Astrocyte (in vitro differentiated cells and primary cell): ENCODE measurements at regions not wholly inside any gene's neighbourhood (a gene's known extent, or its start where the extent isn't known, plus 50 kb on each side); places are given as distances from the start of the nearest gene placed in this dataset.

Source experiments
- DNase-seq: peaks from one replicate; pipeline ENCODE4 v3.0.0-alpha.2; 2010; ENCODE audit warnings: low read depth
- FAIRE-seq: peaks from 2 replicates; lab custom pipeline; 2011; peaks lifted over from hg19 to GRCh38; lab: Jason Lieb, UNC
- H2AFZ ChIP-seq: 2 replicates; pipeline ENCODE4 v1.6.0; 2012; ENCODE audit warnings: low read depth, low read length, inconsistent platforms
- H3K27ac ChIP-seq: 2 replicates; pipeline ENCODE4 v1.5.1; 2011; ENCODE audit warnings: low read depth, low read length, inconsistent platforms
- H3K27me3 ChIP-seq: 2 replicates; pipeline ENCODE4 v1.6.0; 2011; ENCODE audit warnings: low read length, inconsistent platforms; ENCODE audit not compliant: insufficient read depth
- H3K36me3 ChIP-seq: 2 replicates; pipeline ENCODE4 v1.5.1; 2011; ENCODE audit warnings: low read length, inconsistent platforms; ENCODE audit not compliant: insufficient read depth
- H3K4me1 ChIP-seq: 2 replicates; pipeline ENCODE4 v1.5.1; 2011; ENCODE audit warnings: low read length, inconsistent platforms; ENCODE audit not compliant: insufficient read depth
- H3K4me2 ChIP-seq: 2 replicates; pipeline ENCODE4 v1.6.0; 2012; ENCODE audit warnings: low read length, inconsistent platforms
- H3K4me3 ChIP-seq: 2 replicates; pipeline ENCODE4 v1.5.1; 2011; ENCODE audit warnings: low read depth, mild to moderate bottlenecking, low read length, inconsistent platforms; ENCODE audit not compliant: insufficient read depth
- H3K79me2 ChIP-seq: 2 replicates; pipeline ENCODE4 v1.6.0; 2012; ENCODE audit warnings: mild to moderate bottlenecking, low read length, inconsistent platforms; ENCODE audit not compliant: insufficient read depth
- H3K9ac ChIP-seq: 2 replicates; pipeline ENCODE4 v1.6.0; 2012; ENCODE audit warnings: mild to moderate bottlenecking, low read length, inconsistent platforms
- H3K9me3 ChIP-seq: 2 replicates; pipeline ENCODE4 v1.5.1; 2012; ENCODE audit warnings: low read depth, mild to moderate bottlenecking, low read length, inconsistent platforms; ENCODE audit not compliant: insufficient read depth
- H4K20me1 ChIP-seq: 2 replicates; pipeline ENCODE4 v1.6.0; 2012; ENCODE audit warnings: low read length, inconsistent platforms; ENCODE audit not compliant: insufficient read depth
- H3K27ac Mint-ChIP-seq: one replicate; pipeline ENCODE4 v1.8.0; 2021; ENCODE audit warnings: mild to moderate bottlenecking, mixed read lengths; ENCODE audit not compliant: unreplicated experiment
- H3K27me3 Mint-ChIP-seq: one replicate; pipeline ENCODE4 v1.8.0; 2021; ENCODE audit warnings: low read depth, mixed read lengths; ENCODE audit not compliant: unreplicated experiment
- H3K36me3 Mint-ChIP-seq: one replicate; pipeline ENCODE4 v1.8.0; 2021; ENCODE audit warnings: low read depth, mixed read lengths; ENCODE audit not compliant: unreplicated experiment
- H3K4me1 Mint-ChIP-seq: one replicate; pipeline ENCODE4 v1.8.0; 2021; ENCODE audit warnings: low read depth, mixed read lengths; ENCODE audit not compliant: unreplicated experiment
- H3K4me3 Mint-ChIP-seq: one replicate; pipeline ENCODE4 v1.8.0; 2021; ENCODE audit warnings: mild to moderate bottlenecking, moderate library complexity, mixed read lengths; ENCODE audit not compliant: unreplicated experiment
- H3K9me3 Mint-ChIP-seq: one replicate; pipeline ENCODE4 v1.8.0; 2021; ENCODE audit warnings: mild to moderate bottlenecking, mixed read lengths; ENCODE audit not compliant: unreplicated experiment
- CTCF ChIP-seq: IDR thresholded peaks from 2 replicates; pipeline ENCODE4 v1.5.1; 2011; ENCODE audit warnings: low read depth, mild to moderate bottlenecking, inconsistent platforms, low read length, moderate library complexity; ENCODE audit not compliant: insufficient read depth
- EZH2 ChIP-seq: IDR thresholded peaks from 2 replicates; pipeline ENCODE4 v1.6.1; 2012; ENCODE audit warnings: mild to moderate bottlenecking, low read length, inconsistent platforms; ENCODE audit not compliant: insufficient read depth

DNA sequence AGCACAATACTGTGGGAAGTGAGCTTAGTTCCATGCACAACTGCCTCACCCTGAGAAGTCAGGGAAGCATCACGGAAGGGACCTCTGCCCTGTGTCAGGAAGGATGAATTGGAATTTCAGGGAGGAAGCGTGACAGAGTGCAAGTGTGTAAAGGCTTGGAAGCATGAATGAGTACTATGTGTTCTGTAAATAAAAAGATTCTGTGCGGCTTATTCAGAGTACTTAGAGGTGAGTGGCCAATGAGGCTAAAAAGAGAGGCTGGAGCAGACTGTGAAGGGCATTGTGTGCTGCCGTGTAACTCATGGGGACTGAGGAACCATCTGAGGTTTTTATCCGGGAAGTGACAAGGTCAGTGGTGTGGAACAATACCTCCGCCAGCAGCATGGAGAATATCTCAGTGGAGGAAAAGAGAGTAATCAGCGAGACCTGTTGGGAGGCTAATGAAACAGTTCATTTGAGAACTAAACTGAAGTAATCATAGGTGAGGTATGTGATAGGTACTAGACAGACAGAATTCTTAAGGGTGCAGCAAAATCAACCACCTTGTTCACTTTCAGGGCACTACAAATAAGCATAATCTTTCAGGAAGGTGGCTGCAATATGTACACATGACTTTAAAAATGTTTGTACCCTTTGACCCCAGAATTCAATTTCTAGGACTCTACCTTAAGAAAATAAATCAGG, 64.9 kb upstream of the SPRED1 start:
- Histone ChIP-seq H3K9me3 (no peaks in the 10 kb centered on the region), H2AFZ (peak overlapping the region; percentile 15), H3K4me1 (peaks cover 6% of the 10 kb centered on the region), H4K20me1 (no peaks in the 10 kb centered on the region), H3K9ac (no peak overlapping the region), H3K4me2 (no peak overlapping the region), H3K27me3 (no peaks in the 10 kb centered on the region), H3K4me3 (no peak overlapping the region), H3K36me3 (no peaks in the 10 kb centered on the region), H3K27ac (no peak overlapping the region), H3K79me2 (no peaks in the 10 kb centered on the region)
- H3K4me1 Mint-ChIP-seq = peaks cover 20% of the 10 kb centered on the region
- no peaks in the 10 kb centered on the region for H3K27me3 Mint-ChIP-seq
- H3K4me3 Mint-ChIP-seq = no peak overlapping the region
- no peak for FAIRE-seq
- H3K36me3 Mint-ChIP-seq = no peaks in the 10 kb centered on the region
- no peak for DNase-seq
- no peaks in the 10 kb centered on the region for H3K9me3 Mint-ChIP-seq
- no peak overlapping the region for H3K27ac Mint-ChIP-seq
- TF ChIP-seq EZH2 = no peak
- no peak for TF ChIP-seq CTCF

GRCh38 chr15:38189671-38190295, 62.9 kb upstream of the SPRED1 start:
- H3K4me2 ChIP-seq = no peak overlapping the region
- H3K27ac ChIP-seq = no peak overlapping the region
- peaks cover 17% of the 10 kb centered on the region for H3K4me1 Mint-ChIP-seq
- no peak for TF ChIP-seq EZH2
- TF ChIP-seq CTCF = no peak
- H4K20me1 ChIP-seq = no peaks in the 10 kb centered on the region
- H3K9me3 ChIP-seq = no peaks in the 10 kb centered on the region
- H3K4me3 Mint-ChIP-seq = no peak overlapping the region
- H3K27me3 Mint-ChIP-seq = no peaks in the 10 kb centered on the region
- DNase-seq (peak; percentile 6), FAIRE-seq (no peak)
- H3K36me3 ChIP-seq = no peaks in the 10 kb centered on the region
- H3K4me3 ChIP-seq = no peak overlapping the region
- H3K36me3 Mint-ChIP-seq = no peaks in the 10 kb centered on the region
- no peaks in the 10 kb centered on the region for H3K27me3 ChIP-seq
- peaks cover 6% of the 10 kb centered on the region for H3K4me1 ChIP-seq
- H3K9ac ChIP-seq = no peak overlapping the region
- no peak overlapping the region for H2AFZ ChIP-seq
- H3K79me2 ChIP-seq = no peaks in the 10 kb centered on the region
- H3K9me3 Mint-ChIP-seq = no peaks in the 10 kb centered on the region
- H3K27ac Mint-ChIP-seq = no peak overlapping the region

DNA sequence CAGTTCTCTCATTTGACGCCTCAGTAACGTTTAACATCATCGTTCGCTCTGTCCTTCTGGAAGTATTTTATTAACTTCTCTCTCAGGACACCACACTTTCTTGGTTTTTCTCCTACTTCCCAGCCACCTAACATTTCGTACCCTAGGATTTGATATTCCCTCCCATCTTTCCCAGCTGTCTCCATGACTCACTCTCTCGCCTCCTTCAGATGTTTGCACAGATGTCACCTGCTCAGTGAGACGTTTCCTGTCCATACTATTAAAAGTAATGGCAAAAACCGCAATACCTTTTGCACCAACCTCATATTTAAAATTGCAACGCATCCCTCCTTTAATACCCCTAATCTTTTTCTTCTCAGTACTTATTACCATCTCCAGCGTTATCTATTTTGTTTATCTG, 62.1 kb upstream of the SPRED1 start:
- TF ChIP-seq CTCF (no peak), EZH2 (no peak)
- Histone ChIP-seq H2AFZ (no peak overlapping the region), H3K4me1 (peaks cover 6% of the 10 kb centered on the region), H3K9ac (no peak overlapping the region), H3K4me3 (no peak overlapping the region), H3K4me2 (no peak overlapping the region), H3K79me2 (no peaks in the 10 kb centered on the region), H3K36me3 (no peaks in the 10 kb centered on the region), H3K27ac (no peak overlapping the region), H3K9me3 (no peaks in the 10 kb centered on the region), H4K20me1 (no peaks in the 10 kb centered on the region), H3K27me3 (no peaks in the 10 kb centered on the region)
- no peaks in the 10 kb centered on the region for H3K27me3 Mint-ChIP-seq
- H3K9me3 Mint-ChIP-seq = no peaks in the 10 kb centered on the region
- DNase-seq = no peak
- no peak overlapping the region for H3K27ac Mint-ChIP-seq
- H3K36me3 Mint-ChIP-seq = no peaks in the 10 kb centered on the region
- no peak for FAIRE-seq
- peaks cover 17% of the 10 kb centered on the region for H3K4me1 Mint-ChIP-seq
- no peak overlapping the region for H3K4me3 Mint-ChIP-seq
